Neuronal stem cell (in vitro differentiated cells): ENCODE measurements at regions not wholly inside any gene's neighbourhood (a gene's known extent, or its start where the extent isn't known, plus 50 kb on each side); places are given as distances from the start of the nearest gene placed in this dataset.

ENCODE experiments used
- DNase-seq: peaks from one replicate; pipeline ENCODE4 v3.0.0-alpha.2; 2013; ENCODE audit warnings: low spot score
- H2AFZ ChIP-seq: one replicate; pipeline ENCODE4 v1.6.1; 2013; ENCODE audit warnings: mild to moderate bottlenecking, low read length, inconsistent platforms
- H2AK5ac ChIP-seq: 2 replicates; pipeline ENCODE4 v1.6.1; 2013; ENCODE audit warnings: low read depth, mild to moderate bottlenecking, inconsistent platforms, low read length, moderate library complexity, mixed read lengths
- H2BK120ac ChIP-seq: 2 replicates; pipeline ENCODE4 v1.6.1; 2013; ENCODE audit warnings: low read depth, mild to moderate bottlenecking, inconsistent platforms, low read length, moderate library complexity, mixed read lengths
- H2BK12ac ChIP-seq: one replicate; pipeline ENCODE4 v1.6.1; 2013; ENCODE audit warnings: low read length, inconsistent platforms
- H2BK15ac ChIP-seq: 2 replicates; pipeline ENCODE4 v1.6.1; 2013; ENCODE audit warnings: mild to moderate bottlenecking, low read length, inconsistent platforms, mixed read lengths
- H2BK5ac ChIP-seq: one replicate; pipeline ENCODE4 v1.6.1; 2013; ENCODE audit warnings: inconsistent platforms, mild to moderate bottlenecking, low read length, moderate library complexity
- H3K14ac ChIP-seq: one replicate; pipeline ENCODE4 v1.6.1; 2013; ENCODE audit warnings: low read length, inconsistent platforms
- H3K18ac ChIP-seq: 2 replicates; pipeline ENCODE4 v1.6.1; 2013; ENCODE audit warnings: low read length, inconsistent platforms
- H3K23ac ChIP-seq: 2 replicates; pipeline ENCODE4 v1.6.1; 2013; ENCODE audit warnings: low read depth, mild to moderate bottlenecking, mixed read lengths, low read length, inconsistent platforms; ENCODE audit not compliant: poor library complexity
- H3K27ac ChIP-seq: replicated peaks from 3 replicates; pipeline ENCODE4 v1.5.1; 2013; ENCODE audit warnings: low read length, inconsistent platforms
- H3K27me3 ChIP-seq, 3 experiments: 2 replicates each; pipeline ENCODE4 v1.6.1; 2013; ENCODE audit warnings: low read length in 3 of 3, mild to moderate bottlenecking in 2 of 3, inconsistent platforms in 1 of 3, low read depth in 1 of 3, mixed read lengths in 1 of 3, moderate library complexity in 1 of 3; ENCODE audit not compliant: control insufficient read depth in 3 of 3, insufficient read depth in 3 of 3
- H3K36me3 ChIP-seq, 2 donors: replicated peaks in 1 of 2; 2 replicates each; pipeline ENCODE4 v1.6.1; 2013; ENCODE audit warnings: low read length in 2 of 2; ENCODE audit not compliant: control insufficient read depth in 2 of 2, insufficient read depth in 2 of 2
- H3K4ac ChIP-seq: 2 replicates; pipeline ENCODE4 v1.6.1; 2013; ENCODE audit warnings: inconsistent platforms, mild to moderate bottlenecking, low read length, moderate library complexity
- H3K4me1 ChIP-seq, 2 donors: 1 replicate in 1 of 2; 2 replicates in 1 of 2; pipeline ENCODE4 v1.6.1; 2013; ENCODE audit warnings: low read length in 2 of 2, low read depth in 1 of 2; ENCODE audit not compliant: control insufficient read depth in 2 of 2, insufficient read depth in 1 of 2
- H3K4me2 ChIP-seq: one replicate; pipeline ENCODE4 v1.6.1; 2013; ENCODE audit warnings: mild to moderate bottlenecking, low read length, inconsistent platforms; ENCODE audit not compliant: insufficient read depth, poor library complexity, severe bottlenecking
- H3K4me3 ChIP-seq, 2 donors: 2 replicates each; pipeline ENCODE4 v1.5.1; 2013; ENCODE audit warnings: low read length in 2 of 2, mild to moderate bottlenecking in 2 of 2, inconsistent platforms in 1 of 2, moderate library complexity in 1 of 2
- H3K79me1 ChIP-seq: one replicate; pipeline ENCODE4 v1.6.1; 2013; ENCODE audit warnings: low read depth, mild to moderate bottlenecking, inconsistent platforms, low read length, moderate library complexity
- H3K9ac ChIP-seq: one replicate; pipeline ENCODE4 v1.6.1; 2013; ENCODE audit warnings: mild to moderate bottlenecking, low read depth, low read length, inconsistent platforms; ENCODE audit not compliant: poor library complexity
- H3K9me3 ChIP-seq, 2 donors: replicated peaks in 1 of 2; 2 replicates each; pipeline versions ENCODE3 to v1.6.1; 2013; ENCODE audit warnings: low read length in 2 of 2, mild to moderate bottlenecking in 2 of 2, inconsistent platforms in 1 of 2, low read depth in 1 of 2, mixed read lengths in 1 of 2, moderate library complexity in 1 of 2; ENCODE audit not compliant: control insufficient read depth in 2 of 2, insufficient read depth in 1 of 2
- H4K8ac ChIP-seq: one replicate; pipeline ENCODE4 v1.6.1; 2013; ENCODE audit warnings: low read depth, mild to moderate bottlenecking, inconsistent platforms, low read length, moderate library complexity
- H4K91ac ChIP-seq: one replicate; pipeline ENCODE4 v1.6.1; 2013; ENCODE audit warnings: low read length, low read depth, mild to moderate bottlenecking, inconsistent platforms; ENCODE audit not compliant: poor library complexity
- WGBS, 2 donors: extraction: QIAGEN DNeasy Blood & Tissue Kit; methylation state at CpG; one replicate each; pipeline ENCODE4 v1.1.7; 2013; ENCODE audit warnings: missing lambda C conversion rate in 2 of 2, mixed read lengths in 1 of 2; ENCODE audit not compliant: insufficient read length in 2 of 2, insufficient replicate concordance in 1 of 2; ENCODE audit errors: extremely low coverage in 2 of 2; 5-methylcytosine and 5-hydroxymethylcytosine counted together

- no peaks in the 10 kb centered on the region for H3K79me1 ChIP-seq
- H3K4ac ChIP-seq: no peak overlapping the region
- H4K91ac ChIP-seq: no peak overlapping the region
- H3K27me3 ChIP-seq: no peaks in the 10 kb centered on the region
- H3K14ac ChIP-seq: no peak overlapping the region
- H3K27ac ChIP-seq: no peak overlapping the region
- H2BK120ac ChIP-seq: no peak overlapping the region
- WGBS, 2 donors: no CpG with 5 or more reads among the region's 6 CpGs
- DNase-seq: no peak
- H3K18ac ChIP-seq: no peak overlapping the region
- no peak overlapping the region for H4K8ac ChIP-seq
- H3K4me3 ChIP-seq: no peak overlapping the region
- H3K23ac ChIP-seq: no peak overlapping the region
- no peak overlapping the region for H3K4me2 ChIP-seq
- peaks cover 0 to 4% of the 10 kb centered on the region in 2 donors for H3K4me1 ChIP-seq
- no peak overlapping the region for H2AK5ac ChIP-seq
- H2AFZ ChIP-seq: no peak overlapping the region
- no peak overlapping the region for H2BK15ac ChIP-seq
- H3K9ac ChIP-seq: no peak overlapping the region
- H3K36me3 ChIP-seq: no peaks in the 10 kb centered on the region
- H3K9me3 ChIP-seq: no peaks in the 10 kb centered on the region
- no peak overlapping the region for H2BK5ac ChIP-seq
- no peak overlapping the region for H2BK12ac ChIP-seq
Observed at GRCh38 chr10:29124864-29125263, 164.0 kb upstream of the LYZL1 start.

- Histone ChIP-seq H3K4me1 (peaks cover 0 to 4% of the 10 kb centered on the region in 2 donors), H3K4ac (no peak overlapping the region), H3K4me3 (no peak overlapping the region), H2BK120ac (no peak overlapping the region), H3K14ac (no peak overlapping the region), H2BK15ac (no peak overlapping the region), H4K91ac (no peak overlapping the region), H3K27me3 (no peaks in the 10 kb centered on the region), H4K8ac (no peak overlapping the region), H3K23ac (no peak overlapping the region), H2AFZ (no peak overlapping the region), H3K9ac (no peak overlapping the region), H3K9me3 (no peaks in the 10 kb centered on the region), H3K36me3 (no peaks in the 10 kb centered on the region), H3K27ac (no peak overlapping the region), H3K4me2 (no peak overlapping the region), H2AK5ac (no peak overlapping the region), H2BK12ac (no peak overlapping the region), H3K18ac (no peak overlapping the region), H2BK5ac (no peak overlapping the region), H3K79me1 (no peaks in the 10 kb centered on the region)
- WGBS, 2 donors: no CpG with 5 or more reads among the region's 7 CpGs
- no peak for DNase-seq
Observed at GRCh38 chr10:29127037-29127700, 161.7 kb upstream of the LYZL1 start.

GRCh38 chr10:29127731-29128130 is 161.1 kb upstream of the LYZL1 start:
- Histone ChIP-seq H3K4me3 (no peak overlapping the region), H3K36me3 (no peaks in the 10 kb centered on the region), H2BK15ac (no peak overlapping the region), H2BK12ac (no peak overlapping the region), H3K23ac (no peak overlapping the region), H4K8ac (no peak overlapping the region), H3K14ac (no peak overlapping the region), H2AFZ (no peak overlapping the region), H2BK120ac (no peak overlapping the region), H3K79me1 (no peaks in the 10 kb centered on the region), H3K9me3 (no peaks in the 10 kb centered on the region), H4K91ac (no peak overlapping the region), H3K4me1 (peaks cover 0 to 4% of the 10 kb centered on the region in 2 donors), H3K27me3 (no peaks in the 10 kb centered on the region), H3K27ac (no peak overlapping the region), H3K9ac (no peak overlapping the region), H3K4ac (no peak overlapping the region), H2BK5ac (no peak overlapping the region), H3K4me2 (no peak overlapping the region), H3K18ac (no peak overlapping the region), H2AK5ac (no peak overlapping the region)
- WGBS, 2 donors: no CpG with 5 or more reads among the region's 3 CpGs
- DNase-seq: no peak

GRCh38 chr10:29130190-29130673 is 158.6 kb upstream of the LYZL1 start:
- Histone ChIP-seq H3K36me3 (no peaks in the 10 kb centered on the region), H2AFZ (no peak overlapping the region), H3K4me3 (no peak overlapping the region), H4K91ac (no peak overlapping the region), H3K4me1 (peaks cover 0 to 4% of the 10 kb centered on the region in 2 donors), H3K9me3 (no peaks in the 10 kb centered on the region), H3K23ac (no peak overlapping the region), H3K4ac (no peak overlapping the region), H2BK15ac (no peak overlapping the region), H2AK5ac (no peak overlapping the region), H2BK120ac (no peak overlapping the region), H4K8ac (no peak overlapping the region), H2BK5ac (no peak overlapping the region), H3K14ac (no peak overlapping the region), H3K9ac (no peak overlapping the region), H3K79me1 (no peaks in the 10 kb centered on the region), H3K27ac (no peak overlapping the region), H3K27me3 (no peaks in the 10 kb centered on the region), H3K18ac (no peak overlapping the region), H3K4me2 (no peak overlapping the region), H2BK12ac (no peak overlapping the region)
- no CpG with 5 or more reads among the region's 1 CpG for WGBS, 2 donors
- no peak for DNase-seq
